Endothelial cell of umbilical vein (primary cell): ENCODE measurements at regions not wholly inside any gene's neighbourhood (a gene's known extent, or its start where the extent isn't known, plus 50 kb on each side); places are given as distances from the start of the nearest gene placed in this dataset.

Experiments
- BruUV-seq: library from RNA; stranded (reverse); fragments of 400-500 nt; replicated peaks from 2 replicates; lab custom pipeline; 2021; lab: Mats Ljungman, UMichigan
- CTCF ChIA-PET: fragments of 300-600, 350-600 bp; sonication (Branson Sonifier 250); formaldehyde crosslinking; loops from one replicate; lab custom pipeline; 2021; ENCODE audit warnings: antibody characterized with exemption, inconsistent platforms; lab: Charles Lee
- POLR2A ChIA-PET: fragments of 300-600, 350-600 bp; sonication (Branson Sonifier 250); formaldehyde crosslinking; loops from one replicate; lab custom pipeline; 2021; ENCODE audit warnings: antibody characterized with exemption, inconsistent platforms; lab: Charles Lee
- DNase-seq: peaks from one replicate; pipeline ENCODE4 v3.0.0-alpha.2; 2011; ENCODE audit warnings: low read depth, low spot score
- FAIRE-seq: peaks from 2 replicates; lab custom pipeline; 2011; peaks lifted over from hg19 to GRCh38; lab: Jason Lieb, UNC
- H2AFZ ChIP-seq: 2 replicates; pipeline ENCODE4 v1.6.0; 2012; ENCODE audit warnings: low read depth, low read length, control low read depth, inconsistent platforms
- H3K27ac ChIP-seq: 2 replicates; pipeline ENCODE4 v1.5.1; 2011; ENCODE audit warnings: low read depth, mild to moderate bottlenecking, control low read depth, low read length, moderate library complexity; ENCODE audit not compliant: insufficient read depth
- H3K27me3 ChIP-seq, 2 experiments: 2 replicates each; pipeline versions ENCODE4 v1.6.0 to v1.6.1; 2011; ENCODE audit warnings: low read length in 2 of 2, mixed read lengths in 1 of 2; ENCODE audit not compliant: control insufficient read depth in 2 of 2, insufficient read depth in 2 of 2
- H3K36me3 ChIP-seq, 2 experiments: 2 replicates in 1 of 2; 3 replicates in 1 of 2; pipeline ENCODE4 v1.5.1; 2011; ENCODE audit warnings: low read length in 2 of 2, mild to moderate bottlenecking in 1 of 2, moderate library complexity in 1 of 2; ENCODE audit not compliant: control insufficient read depth in 2 of 2, insufficient read depth in 2 of 2; ENCODE audit errors: extremely low read depth in 1 of 2
- H3K4me1 ChIP-seq: 3 replicates; pipeline ENCODE4 v1.5.1; 2011; ENCODE audit warnings: mild to moderate bottlenecking, low read length; ENCODE audit not compliant: control insufficient read depth, insufficient read depth; ENCODE audit errors: extremely low read depth
- H3K4me2 ChIP-seq: 2 replicates; pipeline ENCODE4 v1.6.1; 2011; ENCODE audit warnings: low read length, control low read depth, mixed read lengths; ENCODE audit not compliant: insufficient read depth
- H3K4me3 ChIP-seq, 3 experiments: fragments of 200-600 bp in 1 of 3; sonication (generic), shearing (Covaris generic) in 1 of 3; replicated peaks in 1 of 3; 2 replicates each; pipeline ENCODE4 v1.5.1; 2011 to 2016; ENCODE audit warnings: control low read depth in 3 of 3, low read length in 3 of 3, mild to moderate bottlenecking in 2 of 3, inconsistent platforms in 1 of 3, low read depth in 1 of 3, moderate library complexity in 1 of 3; ENCODE audit not compliant: insufficient read depth in 1 of 3
- H3K79me2 ChIP-seq: 2 replicates; pipeline ENCODE4 v1.6.0; 2012; ENCODE audit warnings: low read length, inconsistent platforms; ENCODE audit not compliant: control insufficient read depth, insufficient read depth
- H3K9ac ChIP-seq: replicated peaks from 2 replicates; pipeline ENCODE3; 2011; ENCODE audit warnings: low read length, control low read depth; ENCODE audit not compliant: insufficient read depth; ENCODE audit errors: extremely low read depth
- H3K9me1 ChIP-seq: replicated peaks from 3 replicates; pipeline ENCODE4 v1.6.0; 2011; ENCODE audit warnings: mild to moderate bottlenecking, low read length; ENCODE audit not compliant: control insufficient read depth, insufficient read depth; ENCODE audit errors: extremely low read depth
- H3K9me3 ChIP-seq: replicated peaks from 2 replicates; pipeline ENCODE4 v1.5.1; 2012; ENCODE audit warnings: low read length, inconsistent platforms; ENCODE audit not compliant: control insufficient read depth, insufficient read depth
- H4K20me1 ChIP-seq: replicated peaks from 2 replicates; pipeline ENCODE3; 2011; ENCODE audit warnings: mild to moderate bottlenecking, low read length; ENCODE audit not compliant: control insufficient read depth, insufficient read depth; ENCODE audit errors: extremely low read depth
- EZH2 ChIP-seq: IDR thresholded peaks from 2 replicates; pipeline ENCODE4 v1.6.1; 2012; ENCODE audit warnings: borderline replicate concordance, low read depth, mild to moderate bottlenecking, moderate library complexity, low read length, inconsistent platforms; ENCODE audit not compliant: severe bottlenecking
- FOS ChIP-seq: IDR thresholded peaks from 2 replicates; pipeline ENCODE4 v1.6.1; 2011; ENCODE audit warnings: mild to moderate bottlenecking, low read length, moderate library complexity, borderline replicate concordance; ENCODE audit not compliant: insufficient read depth
- GATA2 ChIP-seq: IDR thresholded peaks from 2 replicates; pipeline ENCODE4 v1.7.0; 2011; ENCODE audit warnings: low read depth, mild to moderate bottlenecking, moderate library complexity, mixed read lengths, low read length; ENCODE audit not compliant: insufficient read length, insufficient read depth
- JUN ChIP-seq: IDR thresholded peaks from 2 replicates; pipeline ENCODE4 v1.6.1; 2011; ENCODE audit warnings: borderline replicate concordance, low read depth; ENCODE audit not compliant: insufficient read length, insufficient read depth
- MYC ChIP-seq: IDR thresholded peaks from one replicate; pipeline ENCODE4 v1.6.1; 2011; ENCODE audit warnings: mild to moderate bottlenecking, low read depth, low read length
- POLR2A ChIP-seq: IDR thresholded peaks from 2 replicates; pipeline ENCODE4 v1.6.1; 2012; ENCODE audit warnings: low read depth, mild to moderate bottlenecking, control low read depth, low read length
- POLR2AphosphoS5 ChIP-seq: IDR thresholded peaks from 2 replicates; pipeline ENCODE4 v1.6.1; 2012; ENCODE audit warnings: low read depth, mild to moderate bottlenecking, control low read depth, low read length, moderate library complexity; ENCODE audit not compliant: insufficient read depth
- dilution Hi-C: fragments of 300-500 bp; cut with MboI; formaldehyde crosslinking; loops from one replicate; pipeline ENCODE4 v1.15.0; 2019; ENCODE audit warnings: low sequenced_read_pairs; ENCODE audit not compliant: extremely low pct_ligation_motif_present
- intact Hi-C: fragments of 100-400 bp; cut with micrococcal nuclease; formaldehyde crosslinking; loops from one replicate; pipeline ENCODE4 v1.10.0; 2022
- TF ChIP-seq, protein P1 (sequence below): IDR thresholded peaks from 2 replicates; pipeline ENCODE4 v1.6.1; 2011; ENCODE audit not compliant: insufficient read depth, insufficient read length
- TF ChIP-seq, protein P2 (sequence below), 2 donors: IDR thresholded peaks; 1 replicate in 1 of 2; 2 replicates in 1 of 2; pipeline ENCODE4 v1.5.1; 2011; ENCODE audit warnings: low read length in 2 of 2, mild to moderate bottlenecking in 2 of 2, moderate library complexity in 2 of 2, control low read depth in 1 of 2, inconsistent platforms in 1 of 2, low read depth in 1 of 2; ENCODE audit not compliant: insufficient read depth in 1 of 2; ENCODE audit errors: extremely low read depth in 1 of 2

DNA sequence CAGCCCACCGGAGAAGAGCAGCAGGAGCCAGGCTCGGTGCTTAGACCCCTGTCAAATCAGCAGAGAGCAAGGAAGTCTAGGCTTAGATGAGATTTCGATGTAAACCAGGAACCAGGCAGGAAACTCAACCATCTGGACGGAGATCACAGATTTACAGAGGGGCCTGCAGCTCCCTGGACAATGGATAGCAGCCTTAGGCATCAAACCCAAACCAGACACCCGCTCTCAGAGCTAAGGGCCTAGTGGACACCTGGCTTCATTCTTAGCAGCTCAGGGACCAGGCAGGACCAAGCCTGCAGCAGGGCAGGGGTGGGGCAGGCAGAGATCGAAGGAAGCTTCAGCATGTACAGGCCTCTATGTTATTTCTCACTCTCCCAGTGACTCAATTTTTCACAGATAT, 127.8 kb upstream of the FMN2 start:
- H3K36me3 ChIP-seq = no peaks in the 10 kb centered on the region
- FAIRE-seq (no peak), DNase-seq (no peak)
- ChIA-PET CTCF (no interaction called here), POLR2A (no interaction called here)
- no peaks in the 10 kb centered on the region for H3K9me3 ChIP-seq
- no peak overlapping the region for H3K9ac ChIP-seq
- H3K4me1 ChIP-seq = no peaks in the 10 kb centered on the region
- dilution Hi-C loops (no loop called here), intact Hi-C loops (no loop called here)
- TF ChIP-seq POLR2A (no peak), GATA2 (no peak), FOS (no peak), JUN (no peak), MYC (no peak), POLR2AphosphoS5 (no peak), EZH2 (no peak)
- TF ChIP-seq, protein P1, sequence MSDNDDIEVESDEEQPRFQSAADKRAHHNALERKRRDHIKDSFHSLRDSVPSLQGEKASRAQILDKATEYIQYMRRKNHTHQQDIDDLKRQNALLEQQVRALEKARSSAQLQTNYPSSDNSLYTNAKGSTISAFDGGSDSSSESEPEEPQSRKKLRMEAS = no peak
- TF ChIP-seq, protein P2, sequence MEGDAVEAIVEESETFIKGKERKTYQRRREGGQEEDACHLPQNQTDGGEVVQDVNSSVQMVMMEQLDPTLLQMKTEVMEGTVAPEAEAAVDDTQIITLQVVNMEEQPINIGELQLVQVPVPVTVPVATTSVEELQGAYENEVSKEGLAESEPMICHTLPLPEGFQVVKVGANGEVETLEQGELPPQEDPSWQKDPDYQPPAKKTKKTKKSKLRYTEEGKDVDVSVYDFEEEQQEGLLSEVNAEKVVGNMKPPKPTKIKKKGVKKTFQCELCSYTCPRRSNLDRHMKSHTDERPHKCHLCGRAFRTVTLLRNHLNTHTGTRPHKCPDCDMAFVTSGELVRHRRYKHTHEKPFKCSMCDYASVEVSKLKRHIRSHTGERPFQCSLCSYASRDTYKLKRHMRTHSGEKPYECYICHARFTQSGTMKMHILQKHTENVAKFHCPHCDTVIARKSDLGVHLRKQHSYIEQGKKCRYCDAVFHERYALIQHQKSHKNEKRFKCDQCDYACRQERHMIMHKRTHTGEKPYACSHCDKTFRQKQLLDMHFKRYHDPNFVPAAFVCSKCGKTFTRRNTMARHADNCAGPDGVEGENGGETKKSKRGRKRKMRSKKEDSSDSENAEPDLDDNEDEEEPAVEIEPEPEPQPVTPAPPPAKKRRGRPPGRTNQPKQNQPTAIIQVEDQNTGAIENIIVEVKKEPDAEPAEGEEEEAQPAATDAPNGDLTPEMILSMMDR (IDR thresholded peaks at IDR 0.05; ENCODE audit: extremely low read depth in 1 of 2, insufficient read depth in 1 of 2, low read depth in 1 of 2, low read length in 2 of 2) = no peak
- no peak overlapping the region for H3K27ac ChIP-seq
- no TSS peak for BruUV-seq
- H2AFZ ChIP-seq = no peak overlapping the region
- H3K9me1 ChIP-seq = no peaks in the 10 kb centered on the region
- H3K4me2 ChIP-seq = no peak overlapping the region
- H4K20me1 ChIP-seq = no peaks in the 10 kb centered on the region
- no peaks in the 10 kb centered on the region for H3K79me2 ChIP-seq
- H3K27me3 ChIP-seq = no peaks in the 10 kb centered on the region
- H3K4me3 ChIP-seq = no peak overlapping the region
